IMR-90 (cell line): ENCODE measurements at regions not wholly inside any gene's neighbourhood (a gene's known extent, or its start where the extent isn't known, plus 50 kb on each side); places are given as distances from the start of the nearest gene placed in this dataset.

Experiments used
- ATAC-seq: fragments of 200-7000 bp; cut with Tn5 transposase; 2 replicates; pipeline ENCODE4 v1.9.1; 2020; ENCODE audit warnings: low read depth, mild to moderate bottlenecking, moderate library complexity
- BruUV-seq: library from RNA; stranded (reverse); fragments of 400-500 nt; replicated peaks from 2 replicates; lab custom pipeline; 2021; lab: Mats Ljungman, UMichigan
- CTCF ChIA-PET: fragments of 300-600 bp; formaldehyde crosslinking; extraction: SDS; loops from one replicate; lab custom pipeline; 2021; ENCODE audit warnings: antibody characterized with exemption; lab: Yijun Ruan, JAX
- POLR2A ChIA-PET: fragments of 300-600 bp; sonication (Branson Sonifier 250); formaldehyde crosslinking; loops from one replicate; lab custom pipeline; 2022; ENCODE audit warnings: antibody characterized with exemption; ENCODE audit not compliant: unreplicated experiment; lab: Charles Lee
- DNase-seq: peaks from one replicate; pipeline ENCODE4 v3.0.0; 2013
- H2AFZ ChIP-seq: replicated peaks from 2 replicates; pipeline ENCODE3; 2013; ENCODE audit warnings: low read length, mild to moderate bottlenecking; ENCODE audit not compliant: poor library complexity
- H2AK5ac ChIP-seq: 2 replicates; pipeline ENCODE4 v1.6.1; 2013; ENCODE audit warnings: low read depth, low read length, inconsistent platforms
- H2AK9ac ChIP-seq: replicated peaks from 2 replicates; pipeline ENCODE3; 2013; ENCODE audit warnings: mild to moderate bottlenecking, low read depth, low read length, moderate library complexity; ENCODE audit not compliant: poor library complexity
- H2BK120ac ChIP-seq: 2 replicates; pipeline ENCODE4 v1.6.1; 2013; ENCODE audit warnings: low read depth, low read length, inconsistent platforms
- H2BK15ac ChIP-seq: 3 replicates; pipeline ENCODE4 v1.6.1; 2013; ENCODE audit warnings: low read depth, low read length, inconsistent platforms
- H2BK20ac ChIP-seq: 2 replicates; pipeline ENCODE4 v1.6.1; 2013; ENCODE audit warnings: low read depth, mild to moderate bottlenecking, inconsistent platforms, low read length, moderate library complexity
- H2BK5ac ChIP-seq: 2 replicates; pipeline ENCODE4 v1.6.1; 2013; ENCODE audit warnings: mild to moderate bottlenecking, low read depth, low read length, inconsistent platforms; ENCODE audit not compliant: poor library complexity, severe bottlenecking
- H3K14ac ChIP-seq: replicated peaks from 2 replicates; pipeline ENCODE4 v1.6.1; 2013; ENCODE audit warnings: low read depth, low read length, inconsistent platforms
- H3K18ac ChIP-seq: 2 replicates; pipeline ENCODE4 v1.6.1; 2013; ENCODE audit warnings: low read depth, low read length, control low read depth
- H3K23ac ChIP-seq: 2 replicates; pipeline ENCODE4 v1.6.1; 2013; ENCODE audit warnings: low read depth, low read length, inconsistent platforms
- H3K27ac ChIP-seq: 2 replicates; pipeline ENCODE4 v1.5.1; 2013; ENCODE audit warnings: mild to moderate bottlenecking, control low read depth, low read length; ENCODE audit not compliant: insufficient read depth
- H3K27me3 ChIP-seq: 2 replicates; pipeline ENCODE4 v1.6.1; 2013; ENCODE audit warnings: low read length; ENCODE audit not compliant: control insufficient read depth, insufficient read depth
- H3K36me3 ChIP-seq: 2 replicates; pipeline ENCODE4 v1.6.1; 2013; ENCODE audit warnings: low read length, mixed read lengths; ENCODE audit not compliant: control insufficient read depth, insufficient read depth
- H3K4ac ChIP-seq: 2 replicates; pipeline ENCODE4 v1.6.1; 2013; ENCODE audit warnings: low read depth, low read length, inconsistent platforms
- H3K4me1 ChIP-seq: 2 replicates; pipeline ENCODE4 v1.6.1; 2013; ENCODE audit warnings: low read length, mixed read lengths; ENCODE audit not compliant: control insufficient read depth, insufficient read depth
- H3K4me2 ChIP-seq: 2 replicates; pipeline ENCODE4 v1.6.1; 2013; ENCODE audit warnings: low read depth, mild to moderate bottlenecking, control low read depth, low read length, moderate library complexity
- H3K4me3 ChIP-seq: 2 replicates; pipeline ENCODE4 v1.5.1; 2013; ENCODE audit warnings: low read depth, mild to moderate bottlenecking, control low read depth, low read length, moderate library complexity; ENCODE audit not compliant: insufficient read depth
- H3K56ac ChIP-seq: 2 replicates; pipeline ENCODE4 v1.6.1; 2013; ENCODE audit warnings: low read length, inconsistent platforms; ENCODE audit not compliant: insufficient read depth; ENCODE audit errors: extremely low read depth
- H3K79me1 ChIP-seq, 2 experiments: 2 replicates each; pipeline ENCODE4 v1.6.1; 2013; ENCODE audit warnings: low read length in 2 of 2, inconsistent platforms in 1 of 2, low read depth in 1 of 2
- H3K9ac ChIP-seq: 2 replicates; pipeline ENCODE4 v1.6.1; 2013; ENCODE audit warnings: low read depth, low read length, control low read depth
- H3K9me1 ChIP-seq: 2 replicates; pipeline ENCODE4 v1.6.1; 2013; ENCODE audit warnings: low read length, inconsistent platforms; ENCODE audit not compliant: insufficient read depth
- H3K9me3 ChIP-seq: 2 replicates; pipeline ENCODE4 v1.6.1; 2013; ENCODE audit warnings: low read length; ENCODE audit not compliant: control insufficient read depth, insufficient read depth
- H4K20me1 ChIP-seq: 2 replicates; pipeline ENCODE4 v1.6.1; 2013; ENCODE audit warnings: low read length, inconsistent platforms; ENCODE audit not compliant: insufficient read depth
- H4K5ac ChIP-seq: 2 replicates; pipeline ENCODE4 v1.6.1; 2013; ENCODE audit warnings: mild to moderate bottlenecking, low read depth, low read length, control low read depth
- H4K8ac ChIP-seq, 2 experiments: 2 replicates each; pipeline ENCODE4 v1.6.1; 2013; ENCODE audit warnings: low read depth in 2 of 2, low read length in 2 of 2, control low read depth in 1 of 2, inconsistent platforms in 1 of 2
- H4K91ac ChIP-seq: 2 replicates; pipeline ENCODE4 v1.6.1; 2013; ENCODE audit warnings: low read depth, low read length, inconsistent platforms; ENCODE audit not compliant: insufficient read depth
- CEBPB ChIP-seq: IDR thresholded peaks from 2 replicates; pipeline ENCODE4 v1.6.1; 2012; ENCODE audit warnings: low read depth, low read length, improper control_type of control experiment
- CTCF ChIP-seq: conservative IDR thresholded peaks from 2 replicates; pipeline ENCODE4 v1.5.1; 2012; ENCODE audit warnings: mild to moderate bottlenecking, low read depth, low read length, improper control_type of control experiment
- MAZ ChIP-seq: IDR thresholded peaks from 2 replicates; pipeline ENCODE4 v1.6.1; 2012; ENCODE audit warnings: low read depth, mild to moderate bottlenecking, low read length, improper control_type of control experiment, moderate library complexity, borderline replicate concordance
- WGBS, 2 experiments: methylation state at CpG; one replicate each; pipeline versions ENCODE4 v1.1.5 to v1.1.7; 2013; ENCODE audit warnings: missing lambda C conversion rate in 2 of 2; ENCODE audit not compliant: insufficient read length in 1 of 2; ENCODE audit errors: extremely low coverage in 2 of 2; 5-methylcytosine and 5-hydroxymethylcytosine counted together
- dilution Hi-C: fragments of 300-500 bp; cut with HindIII; formaldehyde crosslinking; loops from one replicate; pipeline ENCODE4 v1.14.3; 2018; ENCODE audit warnings: low sequenced_read_pairs; ENCODE audit not compliant: unreplicated experiment
- in situ Hi-C: fragments of 300-500 bp; cut with MboI; formaldehyde crosslinking; loops from 3 replicates; pipeline ENCODE4 v1.14.3; 2019; ENCODE audit warnings: low sequenced_read_pairs, inconsistent platforms, mixed read lengths
- intact Hi-C: fragments of 100-400 bp; cut with micrococcal nuclease; formaldehyde crosslinking; loops from 2 replicates; pipeline ENCODE4 v1.10.0; 2022
- TF ChIP-seq, protein P1 (sequence below): fragments of 150-350 bp; IDR thresholded peaks from 2 replicates; pipeline ENCODE4 v1.6.1; 2016; ENCODE audit warnings: low read depth, mild to moderate bottlenecking, low read length, moderate library complexity, borderline replicate concordance
- TF ChIP-seq, protein P2 (sequence below): fragments of 150-350 bp; IDR thresholded peaks from 2 replicates; pipeline ENCODE4 v1.6.1; 2017; ENCODE audit warnings: mild to moderate bottlenecking, antibody characterized with exemption, low read length, low read depth

DNA sequence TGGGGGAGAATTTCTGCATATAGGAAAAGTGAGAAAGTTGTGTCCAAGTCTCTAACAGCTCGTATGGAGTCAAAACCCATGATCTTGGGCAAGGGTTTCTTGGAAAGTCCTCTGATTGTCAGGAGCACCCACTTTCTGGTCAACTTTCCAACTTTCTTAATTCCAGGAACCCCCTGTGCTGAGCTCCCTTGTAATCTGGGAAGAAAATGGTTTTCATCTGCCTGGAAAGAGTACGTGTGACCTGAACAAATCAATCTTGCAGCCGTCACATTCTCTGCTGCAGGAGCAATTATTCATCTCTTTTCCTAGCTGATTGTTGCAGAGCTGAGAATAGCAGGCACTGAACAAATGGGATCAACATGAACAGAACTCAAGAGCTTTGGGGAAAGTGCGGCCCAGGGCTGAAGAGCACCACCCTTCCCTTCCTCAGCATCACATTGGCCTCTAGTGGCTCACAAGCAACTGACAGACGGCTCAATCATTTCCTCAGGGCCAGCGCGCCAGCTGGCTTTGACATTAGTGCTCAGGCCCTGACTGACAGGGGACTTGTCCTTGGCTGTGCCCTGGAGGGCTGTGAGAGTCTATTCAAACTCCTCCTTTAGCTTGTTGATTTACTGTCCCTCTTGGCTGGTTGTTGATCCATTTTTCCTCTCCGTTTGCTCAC, 295.2 kb downstream of the HLX start:
- DNase-seq = no peak
- H2BK15ac ChIP-seq = no peak overlapping the region
- TF ChIP-seq, protein P1, sequence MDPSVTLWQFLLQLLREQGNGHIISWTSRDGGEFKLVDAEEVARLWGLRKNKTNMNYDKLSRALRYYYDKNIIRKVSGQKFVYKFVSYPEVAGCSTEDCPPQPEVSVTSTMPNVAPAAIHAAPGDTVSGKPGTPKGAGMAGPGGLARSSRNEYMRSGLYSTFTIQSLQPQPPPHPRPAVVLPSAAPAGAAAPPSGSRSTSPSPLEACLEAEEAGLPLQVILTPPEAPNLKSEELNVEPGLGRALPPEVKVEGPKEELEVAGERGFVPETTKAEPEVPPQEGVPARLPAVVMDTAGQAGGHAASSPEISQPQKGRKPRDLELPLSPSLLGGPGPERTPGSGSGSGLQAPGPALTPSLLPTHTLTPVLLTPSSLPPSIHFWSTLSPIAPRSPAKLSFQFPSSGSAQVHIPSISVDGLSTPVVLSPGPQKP = no peak
- TF ChIP-seq, protein P2, sequence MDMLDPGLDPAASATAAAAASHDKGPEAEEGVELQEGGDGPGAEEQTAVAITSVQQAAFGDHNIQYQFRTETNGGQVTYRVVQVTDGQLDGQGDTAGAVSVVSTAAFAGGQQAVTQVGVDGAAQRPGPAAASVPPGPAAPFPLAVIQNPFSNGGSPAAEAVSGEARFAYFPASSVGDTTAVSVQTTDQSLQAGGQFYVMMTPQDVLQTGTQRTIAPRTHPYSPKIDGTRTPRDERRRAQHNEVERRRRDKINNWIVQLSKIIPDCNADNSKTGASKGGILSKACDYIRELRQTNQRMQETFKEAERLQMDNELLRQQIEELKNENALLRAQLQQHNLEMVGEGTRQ = no peak
- TF ChIP-seq CTCF (no peak), MAZ (no peak), CEBPB (no peak)
- 67% methylated on average over 4 of the region's 8 CpGs; no CpG with 5 or more reads in 1 of the 2 experiments for WGBS, 2 experiments
- no peak overlapping the region for H2AK5ac ChIP-seq
- no peak overlapping the region for H3K56ac ChIP-seq
- no peak overlapping the region for H3K14ac ChIP-seq
- no peaks in the 10 kb centered on the region for H4K20me1 ChIP-seq
- dilution Hi-C loops = no loop called here
- intact Hi-C loops = no loop called here
- H3K9ac ChIP-seq = no peak overlapping the region
- H3K4me3 ChIP-seq = no peak overlapping the region
- H2BK120ac ChIP-seq = no peak overlapping the region
- H3K79me1 ChIP-seq = no peaks in the 10 kb centered on the region
- no peak overlapping the region for H4K8ac ChIP-seq
- H3K23ac ChIP-seq = no peak overlapping the region
- peaks cover 2% of the 10 kb centered on the region; the same call in 1 of the 2 replicates for H3K27me3 ChIP-seq
- H3K9me1 ChIP-seq = no peaks in the 10 kb centered on the region
- ChIA-PET CTCF (no interaction called here), POLR2A (no interaction called here)
- no peak overlapping the region for H2BK5ac ChIP-seq
- no peak overlapping the region for H3K27ac ChIP-seq
- H3K4ac ChIP-seq = no peak overlapping the region
- H4K91ac ChIP-seq = no peak overlapping the region
- H2AFZ ChIP-seq = peak overlapping the region; percentile 39
- no peak overlapping the region for H3K4me2 ChIP-seq
- no peak overlapping the region for H2BK20ac ChIP-seq
- in situ Hi-C loops = no loop called here
- H4K5ac ChIP-seq = no peak overlapping the region
- no peak overlapping the region for H3K18ac ChIP-seq
- BruUV-seq = no TSS peak
- ATAC-seq = no peak
- H3K36me3 ChIP-seq = no peaks in the 10 kb centered on the region
- no peak overlapping the region for H2AK9ac ChIP-seq
- H3K4me1 ChIP-seq = peaks cover 2% of the 10 kb centered on the region; the same call in 1 of the 2 replicates
- peaks cover 3% of the 10 kb centered on the region; the same call in 1 of the 2 replicates for H3K9me3 ChIP-seq
